T-cell (primary cell): ENCODE measurements at regions not wholly inside any gene's neighbourhood (a gene's known extent, or its start where the extent isn't known, plus 50 kb on each side); places are given as distances from the start of the nearest gene placed in this dataset.

Experiments
- ATAC-seq, 4 experiments: fragments of 200-7000 bp in 3 of 4; fragments of 150-1000 bp in 1 of 4; cut with Tn5 transposase; replicated peaks in 1 of 4; 1 replicate in 3 of 4; 2 replicates in 1 of 4; pipeline ENCODE4 v1.10.0; 2021; ENCODE audit warnings: moderate library complexity in 3 of 4, mild to moderate bottlenecking in 2 of 4, moderate number of reproducible peaks in 1 of 4
- CTCF ChIA-PET, 2 donors: fragments of 300-600 bp; sonication (Branson Sonifier 250); formaldehyde crosslinking; loops; one replicate each; lab custom pipeline; 2022; ENCODE audit warnings: antibody characterized with exemption in 2 of 2; lab: Charles Lee
- POLR2A ChIA-PET, 2 donors: fragments of 300-600 bp; sonication (Branson Sonifier 250); formaldehyde crosslinking; loops; one replicate each; lab custom pipeline; 2022; ENCODE audit warnings: antibody characterized with exemption in 2 of 2; lab: Charles Lee
- DNase-seq, 35 experiments: peaks; one replicate each; pipeline versions ENCODE4 v3.0.0 to v3.0.0-alpha.2; 2013 to 2023
- H3K27ac ChIP-seq: one replicate; pipeline ENCODE4 v1.5.1; 2013; ENCODE audit warnings: low read length
- H3K27me3 ChIP-seq, 2 experiments: replicated peaks in 1 of 2; 1 replicate in 1 of 2; 2 replicates in 1 of 2; pipeline versions ENCODE4 v1.6.1 to v1.7.0; 2013; ENCODE audit warnings: low read length in 1 of 2, mixed read lengths in 1 of 2; ENCODE audit not compliant: control insufficient read depth in 2 of 2, insufficient read depth in 2 of 2; ENCODE audit errors: extremely low read depth in 1 of 2
- H3K36me3 ChIP-seq, 2 donors: 1 replicate in 1 of 2; 2 replicates in 1 of 2; pipeline versions ENCODE4 v1.6.1 to v1.7.0; 2013; ENCODE audit warnings: low read length in 1 of 2; ENCODE audit not compliant: control insufficient read depth in 2 of 2, insufficient read depth in 1 of 2; ENCODE audit errors: extremely low read depth in 1 of 2
- H3K4me1 ChIP-seq, 2 experiments: 1 replicate in 1 of 2; 2 replicates in 1 of 2; pipeline versions ENCODE4 v1.6.1 to v1.7.0; 2013; ENCODE audit warnings: low read length in 2 of 2, mixed read lengths in 1 of 2; ENCODE audit not compliant: insufficient read depth in 2 of 2, control insufficient read depth in 1 of 2; ENCODE audit errors: extremely low read depth in 1 of 2
- H3K4me3 ChIP-seq, 2 donors: 1 replicate in 1 of 2; 2 replicates in 1 of 2; pipeline versions ENCODE4 v1.5.1 to v1.7.0; 2013; ENCODE audit warnings: mild to moderate bottlenecking in 2 of 2, low read length in 1 of 2, moderate library complexity in 1 of 2; ENCODE audit not compliant: control insufficient read depth in 1 of 2; ENCODE audit errors: extremely low read depth in 1 of 2
- H3K9me3 ChIP-seq: 2 replicates; pipeline ENCODE4 v1.7.0; 2013
- H3K27ac Mint-ChIP-seq, 2 donors: one replicate each; pipeline ENCODE4 v1.8.0; 2020 to 2021; ENCODE audit warnings: mild to moderate bottlenecking in 2 of 2, mixed read lengths in 2 of 2
- H3K27me3 Mint-ChIP-seq, 2 donors: one replicate each; pipeline ENCODE4 v1.8.0; 2021 to 2022; ENCODE audit warnings: mixed read lengths in 2 of 2
- H3K36me3 Mint-ChIP-seq: one replicate; pipeline ENCODE4 v1.8.0; 2021; ENCODE audit warnings: mixed read lengths
- H3K4me1 Mint-ChIP-seq, 3 donors: one replicate each; pipeline ENCODE4 v1.8.0; 2020 to 2022; ENCODE audit warnings: mixed read lengths in 3 of 3, mild to moderate bottlenecking in 1 of 3
- H3K4me3 Mint-ChIP-seq, 3 donors: one replicate each; pipeline ENCODE4 v1.8.0; 2020 to 2022; ENCODE audit warnings: mild to moderate bottlenecking in 3 of 3, mixed read lengths in 3 of 3, moderate library complexity in 3 of 3
- H3K9me3 Mint-ChIP-seq, 3 donors: one replicate each; pipeline ENCODE4 v1.8.0; 2020 to 2022; ENCODE audit warnings: mixed read lengths in 3 of 3
- WGBS: methylation state at CpG from one replicate; pipeline ENCODE4 v1.1.5; 2013; ENCODE audit warnings: missing lambda C conversion rate; ENCODE audit not compliant: insufficient coverage; 5-methylcytosine and 5-hydroxymethylcytosine counted together

DNA sequence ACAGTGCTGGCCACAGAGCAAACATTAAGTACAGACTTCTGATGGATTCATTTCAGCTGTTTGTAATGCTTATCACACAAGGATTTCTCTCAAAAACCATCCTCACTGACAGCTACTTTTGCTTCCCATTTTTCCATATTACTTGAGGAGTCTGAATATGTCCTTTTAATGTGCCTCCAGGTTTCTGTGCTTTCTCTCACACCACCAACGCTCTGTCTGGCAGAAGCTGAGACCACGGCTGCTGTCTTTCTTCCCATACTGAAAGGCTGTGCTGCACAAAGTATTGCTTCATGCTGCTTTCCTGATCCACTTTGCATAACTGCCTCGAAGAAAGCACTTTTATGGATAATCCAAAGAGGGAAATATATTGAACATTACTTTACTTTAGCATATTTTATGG lies 312.1 kb upstream of the ZEB2 start:
- ATAC-seq, result no peak
- Mint-ChIP-seq H3K4me1 (no peaks in the 10 kb centered on the region), H3K4me3 (no peak overlapping the region), H3K27ac (no peak overlapping the region), H3K36me3 (no peaks in the 10 kb centered on the region), H3K27me3 (no peaks in the 10 kb centered on the region), H3K9me3 (no peaks in the 10 kb centered on the region)
- CTCF ChIA-PET, result no interaction called here
- 100% methylated on average over 2 of the region's 3 CpGs for WGBS
- Histone ChIP-seq H3K9me3 (no peaks in the 10 kb centered on the region), H3K27me3 (no peaks in the 10 kb centered on the region), H3K36me3 (no peaks in the 10 kb centered on the region), H3K4me3 (no peak overlapping the region), H3K27ac (no peak overlapping the region), H3K4me1 (no peaks in the 10 kb centered on the region)
- DNase-seq, result no peak
- POLR2A ChIA-PET, result no interaction called here

DNA sequence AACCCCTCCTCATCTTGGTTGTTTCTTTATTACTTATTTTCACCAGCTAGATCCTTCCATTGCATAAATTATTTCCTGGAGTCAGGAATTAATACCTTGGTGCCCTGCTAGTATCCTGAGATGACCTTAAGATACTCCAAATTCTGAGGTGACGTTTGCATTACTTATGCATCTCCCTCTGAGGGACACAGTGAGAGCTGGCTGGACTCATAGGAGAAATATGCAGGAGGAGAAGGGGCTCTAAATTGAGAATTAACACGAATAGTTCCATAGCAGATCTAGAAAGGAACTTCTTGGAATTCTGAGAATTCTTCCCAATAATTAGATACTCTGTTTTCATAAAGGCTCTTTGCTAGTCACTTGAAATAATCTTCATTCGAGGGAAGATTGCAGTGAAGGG lies 310.6 kb upstream of the ZEB2 start:
- H3K27ac ChIP-seq, result no peak overlapping the region
- no peaks in the 10 kb centered on the region for H3K36me3 Mint-ChIP-seq
- no peaks in the 10 kb centered on the region for H3K9me3 ChIP-seq
- no peaks in the 10 kb centered on the region for H3K9me3 Mint-ChIP-seq
- no peak overlapping the region for H3K4me3 Mint-ChIP-seq
- H3K4me3 ChIP-seq, result no peak overlapping the region
- no peaks in the 10 kb centered on the region for H3K4me1 Mint-ChIP-seq
- no peaks in the 10 kb centered on the region for H3K27me3 Mint-ChIP-seq
- no peak overlapping the region for H3K27ac Mint-ChIP-seq
- H3K27me3 ChIP-seq, result no peaks in the 10 kb centered on the region
- H3K36me3 ChIP-seq, result no peaks in the 10 kb centered on the region
- ChIA-PET CTCF (no interaction called here), POLR2A (no interaction called here)
- no CpG with 5 or more reads among the region's 3 CpGs for WGBS
- no peak for DNase-seq
- ATAC-seq, result no peak
- H3K4me1 ChIP-seq, result no peaks in the 10 kb centered on the region

DNA sequence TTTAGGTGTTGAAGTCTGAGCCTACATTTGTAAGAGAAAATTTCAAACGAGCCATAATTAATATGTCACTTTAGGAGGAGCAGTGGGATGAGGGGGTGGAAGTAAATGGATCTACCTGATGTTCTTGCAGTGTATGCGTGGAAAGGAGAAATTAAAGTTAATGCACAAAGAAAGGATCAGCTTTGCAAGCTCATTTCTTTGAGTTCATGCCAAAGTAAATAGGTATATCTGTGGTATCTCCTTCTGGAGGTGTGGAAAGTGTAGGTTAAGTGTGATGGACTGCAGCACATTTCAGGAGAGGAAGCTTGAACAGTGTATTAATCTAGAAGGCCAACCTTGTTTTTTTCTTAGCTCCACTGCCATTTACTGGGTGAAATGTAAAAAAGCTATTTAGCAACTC lies 307.5 kb upstream of the ZEB2 start:
- no peaks in the 10 kb centered on the region for H3K27me3 Mint-ChIP-seq

GRCh38 chr2:144826105-144826504 lies 306.2 kb upstream of the ZEB2 start:
- H3K9me3 Mint-ChIP-seq, result peaks cover 3 to 10% (median 7%) of the 10 kb centered on the region in 3 donors
- no peak overlapping the region for H3K27ac ChIP-seq
- POLR2A ChIA-PET, result no interaction called here

More for the DNA sequence above, 307.5 kb upstream of the ZEB2 start:
- H3K9me3 Mint-ChIP-seq, result peaks cover 0 to 2% (median 1%) of the 10 kb centered on the region in 3 donors
- no peaks in the 10 kb centered on the region for H3K36me3 ChIP-seq
- ATAC-seq, result no peak
- no peaks in the 10 kb centered on the region for H3K4me1 Mint-ChIP-seq
- H3K27ac ChIP-seq, result no peak overlapping the region
- no peak for DNase-seq
- 100% methylated on average over 1 of the region's 2 CpGs for WGBS
- ChIA-PET CTCF (no interaction called here), POLR2A (no interaction called here)
- H3K27me3 ChIP-seq, result no peaks in the 10 kb centered on the region
- H3K4me1 ChIP-seq, result no peaks in the 10 kb centered on the region
- H3K36me3 Mint-ChIP-seq, result no peaks in the 10 kb centered on the region
- H3K27ac Mint-ChIP-seq, result no peak overlapping the region
- H3K9me3 ChIP-seq, result no peaks in the 10 kb centered on the region
- no peak overlapping the region for H3K4me3 Mint-ChIP-seq
- H3K4me3 ChIP-seq, result no peak overlapping the region

GRCh38 chr2:144825331-144826020 lies 305.6 kb upstream of the ZEB2 start:
- no peak overlapping the region for H3K4me3 ChIP-seq
- no peak overlapping the region for H3K27ac ChIP-seq
- H3K9me3 Mint-ChIP-seq, result peaks cover 3 to 10% (median 7%) of the 10 kb centered on the region in 3 donors
- ChIA-PET POLR2A (no interaction called here), CTCF (interaction anchor here (0.6 to 0.7 kb wide), 2 partner anchors 9 to 640 kb away, joined by 3 read pairs; no protein-coding TSS in a partner anchor)
- H3K4me1 ChIP-seq, result no peaks in the 10 kb centered on the region
- no peaks in the 10 kb centered on the region for H3K36me3 ChIP-seq
- H3K27ac Mint-ChIP-seq, result no peak overlapping the region
- no peak for DNase-seq
- no peaks in the 10 kb centered on the region for H3K4me1 Mint-ChIP-seq
- WGBS, result no CpG with 5 or more reads among the region's 3 CpGs
- no peaks in the 10 kb centered on the region for H3K9me3 ChIP-seq
- no peaks in the 10 kb centered on the region for H3K27me3 ChIP-seq
- H3K36me3 Mint-ChIP-seq, result no peaks in the 10 kb centered on the region
- H3K4me3 Mint-ChIP-seq, result no peak overlapping the region
- ATAC-seq, result no peak
- no peaks in the 10 kb centered on the region for H3K27me3 Mint-ChIP-seq

More at GRCh38 chr2:144826105-144826504, 306.2 kb upstream of the ZEB2 start:
- Mint-ChIP-seq H3K36me3 (no peaks in the 10 kb centered on the region), H3K27ac (no peak overlapping the region), H3K4me1 (no peaks in the 10 kb centered on the region), H3K27me3 (no peaks in the 10 kb centered on the region), H3K4me3 (no peak overlapping the region)
- no peak overlapping the region for H3K4me3 ChIP-seq
- DNase-seq (no peak), ATAC-seq (no peak)
- H3K36me3 ChIP-seq, result no peaks in the 10 kb centered on the region
- H3K9me3 ChIP-seq, result no peaks in the 10 kb centered on the region
- WGBS, result no CpG with 5 or more reads among the region's 2 CpGs
- CTCF ChIA-PET, result no interaction called here
- no peaks in the 10 kb centered on the region for H3K27me3 ChIP-seq
- no peaks in the 10 kb centered on the region for H3K4me1 ChIP-seq

GRCh38 chr2:144824306-144825080 lies 304.6 kb upstream of the ZEB2 start:
- Histone ChIP-seq H3K9me3 (no peaks in the 10 kb centered on the region), H3K27ac (no peak overlapping the region), H3K36me3 (no peaks in the 10 kb centered on the region), H3K4me3 (no peak overlapping the region), H3K4me1 (no peaks in the 10 kb centered on the region), H3K27me3 (no peaks in the 10 kb centered on the region)
- Mint-ChIP-seq H3K27ac (no peak overlapping the region), H3K36me3 (no peaks in the 10 kb centered on the region), H3K4me3 (no peak overlapping the region), H3K9me3 (peaks cover 7 to 14% (median 8%) of the 10 kb centered on the region in 3 donors), H3K4me1 (no peaks in the 10 kb centered on the region), H3K27me3 (no peaks in the 10 kb centered on the region)
- ATAC-seq (no peak), DNase-seq (no peak)
- CTCF ChIA-PET, result no interaction called here
- 80% methylated on average over 2 of the region's 3 CpGs for WGBS
- POLR2A ChIA-PET, result no interaction called here
